ENCODE measurements at regions not wholly inside any gene's neighbourhood (a gene's known extent, or its start where the extent isn't known, plus 50 kb on each side); places are given as distances from the start of the nearest gene placed in this dataset.

GRCh38 chr12:131540138-131540623 is 170.7 kb upstream of the SFSWAP start:
- no peak overlapping the region for H4K91ac ChIP-seq (replicated peaks; ENCODE audit: insufficient read length, low read length)
- H3K9ac ChIP-seq (replicated peaks in 1 of 4; ENCODE audit: extremely low read depth in 1 of 4, low read depth in 3 of 4, low read length in 3 of 4) = no peak overlapping the region
- H3K4me2 ChIP-seq (ENCODE audit: insufficient read depth in 1 of 2, low read depth in 2 of 2, low read length in 2 of 2) = no peak overlapping the region
- H3K14ac ChIP-seq (ENCODE audit: insufficient read length) = no peak overlapping the region
- WGBS, 2 experiments (ENCODE audit: extremely low coverage in 1 of 2, insufficient coverage in 1 of 2, insufficient read length in 1 of 2, insufficient replicate concordance in 2 of 2, low coverage in 1 of 2, low lambda C conversion rate in 2 of 2, missing lambda C conversion rate in 1 of 2) = 88 to 100% methylated on average over 2 to 4 of the region's 4 CpGs
- no peak overlapping the region for H2BK120ac ChIP-seq (replicated peaks; ENCODE audit: low read depth, low read length)
- FAIRE-seq = no peak
- H3K79me1 ChIP-seq (ENCODE audit: low read depth, low read length) = no peaks in the 10 kb centered on the region
- H3K9me3 ChIP-seq (ENCODE audit: insufficient read depth in 2 of 2, low read depth in 1 of 2, low read length in 1 of 2) = peaks cover 0 to 7% of the 10 kb centered on the region in 2 experiments; a peak in 2 of 4 replicates
- H3K4me3 ChIP-seq (ENCODE audit: extremely low read depth in 1 of 4, insufficient read depth in 2 of 4, low read depth in 3 of 4, low read length in 4 of 4) = no peak overlapping the region
- no peak overlapping the region for H3K23ac ChIP-seq (ENCODE audit: insufficient read length)
- no peak overlapping the region for H3K27ac ChIP-seq (ENCODE audit: low read depth, low read length)
- H3K18ac ChIP-seq (ENCODE audit: extremely low read depth, low read length) = no peak overlapping the region
- no peaks in the 10 kb centered on the region for H3K79me2 ChIP-seq (ENCODE audit: control insufficient read depth in 1 of 2, insufficient read depth in 2 of 2, low read length in 2 of 2)
- H4K20me1 ChIP-seq (replicated peaks in 1 of 2; ENCODE audit: control insufficient read depth in 1 of 2, insufficient read depth in 2 of 2, low read length in 2 of 2) = peaks cover 0 to 8% of the 10 kb centered on the region in 2 experiments
- no peak overlapping the region for H2AFZ ChIP-seq (ENCODE audit: low read length)
- TF ChIP-seq ATF2 (IDR thresholded peaks at IDR 0.05; ENCODE audit: low read length) (no peak), PHF8 (conservative IDR thresholded peaks at IDR 0.05; ENCODE audit: low read depth, low read length) (no peak), SP4 (IDR thresholded peaks at IDR 0.05; ENCODE audit: low read length) (no peak), HDAC6 (IDR thresholded peaks at IDR 0.05; ENCODE audit: low read depth, low read length) (no peak), BCL11A (IDR thresholded peaks at IDR 0.05; ENCODE audit: low read depth in 2 of 2, low read length in 2 of 2) (no peak), TBP (IDR thresholded peaks at IDR 0.05; ENCODE audit: low read depth, low read length) (no peak), TAF7 (optimal IDR thresholded peaks at IDR 0.05; ENCODE audit: borderline replicate concordance, low read depth, low read length) (no peak), SIRT6 (IDR thresholded peaks at IDR 0.05; ENCODE audit: low read length) (no peak), EGR1 (IDR thresholded peaks at IDR 0.05; ENCODE audit: borderline replicate concordance, low read depth, low read length) (no peak), EZH2 (IDR thresholded peaks at IDR 0.05; ENCODE audit: low read depth, low read length, severe bottlenecking) (no peak), MAFK (IDR thresholded peaks at IDR 0.05; ENCODE audit: low read depth, low read length) (no peak), SP2 (IDR thresholded peaks at IDR 0.05; ENCODE audit: low read length) (no peak), TAF1 (IDR thresholded peaks at IDR 0.05; ENCODE audit: low read depth, low read length) (no peak)
- TF ChIP-seq, protein P1, sequence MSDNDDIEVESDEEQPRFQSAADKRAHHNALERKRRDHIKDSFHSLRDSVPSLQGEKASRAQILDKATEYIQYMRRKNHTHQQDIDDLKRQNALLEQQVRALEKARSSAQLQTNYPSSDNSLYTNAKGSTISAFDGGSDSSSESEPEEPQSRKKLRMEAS (IDR thresholded peaks at IDR 0.05) = no peak
- peak overlapping the region; percentile 42 for H3K56ac ChIP-seq (replicated peaks; ENCODE audit: insufficient read length, low read depth, low read length)
- no peak overlapping the region for H2BK5ac ChIP-seq (ENCODE audit: low read depth, low read length)
- ChIA-PET CTCF (ENCODE audit: partially characterized antibody) (no interaction called here), POLR2A (ENCODE audit: partially characterized antibody) (no interaction called here)
- H4K5ac ChIP-seq (ENCODE audit: insufficient read length, low read depth, low read length) = no peak overlapping the region
- no peak overlapping the region for H4K8ac ChIP-seq (ENCODE audit: extremely low read depth, insufficient read depth, low read length)
- no peaks in the 10 kb centered on the region; a peak in 1 of 7 replicates for H3K27me3 ChIP-seq (replicated peaks in 1 of 4; ENCODE audit: control insufficient read depth in 3 of 4, extremely low read depth in 1 of 4, insufficient read depth in 3 of 4, low read length in 3 of 4)
- no peak overlapping the region for H3K4ac ChIP-seq (replicated peaks; ENCODE audit: insufficient read length, low read depth, low read length)
- H3K4me1 ChIP-seq (replicated peaks in 1 of 4; ENCODE audit: control insufficient read depth in 3 of 4, insufficient read depth in 4 of 4, low read length in 3 of 4) = no peaks in the 10 kb centered on the region; a peak in 1 of 7 replicates
- no peak overlapping the region for H2BK15ac ChIP-seq (ENCODE audit: low read length)
- peaks cover 12% of the 10 kb centered on the region; the same call in 1 of the 2 replicates for H3K23me2 ChIP-seq (ENCODE audit: low read depth, low read length)
- H2BK20ac ChIP-seq (ENCODE audit: low read length) = no peak overlapping the region
- no peak for DNase-seq (ENCODE audit: low read depth in 1 of 2, low spot score in 2 of 2)
- H2AK5ac ChIP-seq (ENCODE audit: low read depth, low read length) = no peak overlapping the region
- no peaks in the 10 kb centered on the region for H3K36me3 ChIP-seq (ENCODE audit: control insufficient read depth in 2 of 4, insufficient read depth in 4 of 4, low read length in 3 of 4)
- H2BK12ac ChIP-seq (ENCODE audit: low read depth, low read length) = no peak overlapping the region

All from H1 (cell line).